ENCODE measurements at regions not wholly inside any gene's neighbourhood (a gene's known extent, or its start where the extent isn't known, plus 50 kb on each side); places are given as distances from the start of the nearest gene placed in this dataset.
"Not testable (repeated sequence)": the region's sequence is repeated elsewhere in the genome, so short reads cannot be mapped to it uniquely, and the experiment has no call there.

- no peak for DNase-seq
- intact Hi-C loops (cut with micrococcal nuclease; ENCODE audit: unreplicated experiment): no loop called here
- H3K36me3 Mint-ChIP-seq (ENCODE audit: insufficient read depth, unreplicated experiment): no peaks in the 10 kb centered on the region
- CTCF ChIA-PET: no interaction called here
- no TSS peak for BruUV-seq (replicated peaks)
- H3K4me1 Mint-ChIP-seq (ENCODE audit: low read depth, unreplicated experiment): peaks cover 13% of the 10 kb centered on the region
- no peaks in the 10 kb centered on the region for H3K9me3 Mint-ChIP-seq (ENCODE audit: low read depth, unreplicated experiment)
- peaks cover 10% of the 10 kb centered on the region for H3K27me3 Mint-ChIP-seq (ENCODE audit: unreplicated experiment)
- TF ChIP-seq CTCF (IDR thresholded peaks at IDR 0.05; ENCODE audit: unreplicated experiment): no peak
- no peak overlapping the region for H3K27ac Mint-ChIP-seq (ENCODE audit: unreplicated experiment)
- H3K4me3 Mint-ChIP-seq (ENCODE audit: low read depth, unreplicated experiment): no peak overlapping the region
These were observed 78.0 kb upstream of the RPS6KA2 start for GRCh38 chr6:166705069-166705468.

DNA sequence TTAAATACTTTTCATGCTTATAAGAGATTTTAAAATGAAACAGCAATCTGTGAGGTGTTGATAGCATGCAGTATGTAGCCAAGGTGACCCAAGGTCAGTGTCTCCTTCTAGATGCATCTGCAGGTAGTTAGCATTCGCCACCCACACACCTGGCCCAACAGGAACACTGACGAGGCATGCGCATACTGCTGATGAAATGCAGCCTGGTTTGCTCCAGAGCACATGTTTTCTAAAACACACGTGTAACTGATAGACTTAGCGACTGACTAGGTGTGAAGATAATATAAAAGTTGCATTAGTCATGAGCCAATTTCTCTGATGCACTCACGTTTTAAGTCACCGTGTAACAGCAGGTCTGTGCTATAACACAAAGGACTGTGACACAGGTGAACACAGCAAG is 77.1 kb upstream of the RPS6KA2 start:
- intact Hi-C loops (cut with micrococcal nuclease; ENCODE audit: unreplicated experiment): no loop called here
- Mint-ChIP-seq H3K4me3 (ENCODE audit: low read depth, unreplicated experiment) (no peak overlapping the region), H3K27ac (ENCODE audit: unreplicated experiment) (no peak overlapping the region), H3K36me3 (ENCODE audit: insufficient read depth, unreplicated experiment) (no peaks in the 10 kb centered on the region), H3K4me1 (ENCODE audit: low read depth, unreplicated experiment) (peaks cover 13% of the 10 kb centered on the region), H3K9me3 (ENCODE audit: low read depth, unreplicated experiment) (no peaks in the 10 kb centered on the region), H3K27me3 (ENCODE audit: unreplicated experiment) (peaks cover 10% of the 10 kb centered on the region)
- no TSS peak for BruUV-seq (replicated peaks)
- no peak for TF ChIP-seq CTCF (IDR thresholded peaks at IDR 0.05; ENCODE audit: unreplicated experiment)
- CTCF ChIA-PET: no interaction called here
- no peak for DNase-seq

DNA sequence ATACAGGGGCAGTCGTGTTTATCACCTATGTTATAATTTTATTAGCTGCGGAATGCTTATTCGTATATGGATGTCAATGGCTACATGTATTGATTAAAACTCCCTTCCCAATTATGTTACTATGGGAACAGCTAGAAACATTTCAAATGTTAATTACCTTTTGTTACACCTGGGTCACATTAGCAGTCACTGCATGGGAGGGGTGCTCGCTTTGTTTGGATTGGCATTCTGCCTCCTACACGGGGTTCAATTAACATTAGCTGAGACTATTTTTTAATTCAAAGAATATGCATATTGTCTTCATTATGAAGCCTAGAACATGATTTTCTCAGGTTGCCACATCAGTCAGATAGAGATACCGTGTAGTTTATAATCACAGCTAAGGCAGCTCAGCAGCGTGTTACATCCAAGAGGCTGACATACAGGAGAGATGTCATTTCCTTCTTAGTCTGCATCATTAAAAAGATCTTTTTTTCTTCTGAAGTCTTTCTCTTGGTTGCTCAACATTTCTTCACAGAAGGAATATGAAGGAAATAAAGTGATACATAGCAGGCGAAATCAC is 76.2 kb upstream of the RPS6KA2 start:
- no TSS peak for BruUV-seq (replicated peaks)
- Mint-ChIP-seq H3K9me3 (ENCODE audit: low read depth, unreplicated experiment) (no peaks in the 10 kb centered on the region), H3K27me3 (ENCODE audit: unreplicated experiment) (peaks cover 10% of the 10 kb centered on the region), H3K4me1 (ENCODE audit: low read depth, unreplicated experiment) (peaks cover 13% of the 10 kb centered on the region), H3K27ac (ENCODE audit: unreplicated experiment) (no peak overlapping the region), H3K36me3 (ENCODE audit: insufficient read depth, unreplicated experiment) (no peaks in the 10 kb centered on the region), H3K4me3 (ENCODE audit: low read depth, unreplicated experiment) (no peak overlapping the region)
- intact Hi-C loops (cut with micrococcal nuclease; ENCODE audit: unreplicated experiment): no loop called here
- CTCF ChIA-PET: interaction anchor here (0.7 kb wide), 1 partner anchor 147 kb away, joined by 4 read pairs; no protein-coding TSS in a partner anchor
- no peak for DNase-seq
- no peak for TF ChIP-seq CTCF (IDR thresholded peaks at IDR 0.05; ENCODE audit: unreplicated experiment)

DNA sequence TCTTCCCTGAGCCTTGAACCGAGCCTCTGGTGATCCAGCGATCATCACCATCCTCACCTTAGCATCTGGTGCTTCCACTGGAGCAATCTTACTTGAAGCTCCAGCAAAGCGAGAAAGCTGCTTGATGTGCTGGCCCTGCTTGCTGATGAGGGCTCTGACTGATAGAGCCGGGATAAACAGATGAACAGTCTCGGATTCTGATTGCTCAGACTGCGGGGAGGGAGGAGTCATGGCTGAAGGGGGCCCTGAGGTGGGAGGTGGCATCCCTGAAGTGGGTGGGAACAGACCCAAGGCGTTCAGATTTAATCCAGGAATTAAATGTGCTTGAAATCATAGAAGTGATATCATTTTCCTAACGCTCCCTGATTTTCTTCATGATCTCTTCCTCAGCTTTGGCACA is 74.4 kb upstream of the RPS6KA2 start:
- BruUV-seq (replicated peaks); H3K4me3 Mint-ChIP-seq (ENCODE audit: low read depth, unreplicated experiment); intact Hi-C loops (cut with micrococcal nuclease; ENCODE audit: unreplicated experiment); CTCF ChIA-PET; H3K27ac Mint-ChIP-seq (ENCODE audit: unreplicated experiment); DNase-seq; H3K36me3 Mint-ChIP-seq (ENCODE audit: insufficient read depth, unreplicated experiment); H3K9me3 Mint-ChIP-seq (ENCODE audit: low read depth, unreplicated experiment); H3K4me1 Mint-ChIP-seq (ENCODE audit: low read depth, unreplicated experiment): not testable (repeated sequence)
- peaks cover 10% of the 10 kb centered on the region for H3K27me3 Mint-ChIP-seq (ENCODE audit: unreplicated experiment)

GRCh38 chr6:166700871-166701270 is 73.8 kb upstream of the RPS6KA2 start:
- H3K4me3 Mint-ChIP-seq (ENCODE audit: low read depth, unreplicated experiment); H3K4me1 Mint-ChIP-seq (ENCODE audit: low read depth, unreplicated experiment); H3K36me3 Mint-ChIP-seq (ENCODE audit: insufficient read depth, unreplicated experiment); CTCF ChIA-PET; H3K9me3 Mint-ChIP-seq (ENCODE audit: low read depth, unreplicated experiment); BruUV-seq (replicated peaks); intact Hi-C loops (cut with micrococcal nuclease; ENCODE audit: unreplicated experiment); DNase-seq; H3K27ac Mint-ChIP-seq (ENCODE audit: unreplicated experiment): not testable (repeated sequence)
- peaks cover 10% of the 10 kb centered on the region for H3K27me3 Mint-ChIP-seq (ENCODE audit: unreplicated experiment)

All from Calu3 (cell line).